HG02852 (cell line): ENCODE measurements at regions not wholly inside any gene's neighbourhood (a gene's known extent, or its start where the extent isn't known, plus 50 kb on each side); places are given as distances from the start of the nearest gene placed in this dataset.

Experiments used
- ATAC-seq: cut with Tn5 transposase; IDR thresholded peaks from one replicate; pipeline ENCODE4 v1.9.1; 2021; ENCODE audit warnings: mild to moderate bottlenecking, moderate library complexity; ENCODE audit not compliant: unreplicated experiment

DNA sequence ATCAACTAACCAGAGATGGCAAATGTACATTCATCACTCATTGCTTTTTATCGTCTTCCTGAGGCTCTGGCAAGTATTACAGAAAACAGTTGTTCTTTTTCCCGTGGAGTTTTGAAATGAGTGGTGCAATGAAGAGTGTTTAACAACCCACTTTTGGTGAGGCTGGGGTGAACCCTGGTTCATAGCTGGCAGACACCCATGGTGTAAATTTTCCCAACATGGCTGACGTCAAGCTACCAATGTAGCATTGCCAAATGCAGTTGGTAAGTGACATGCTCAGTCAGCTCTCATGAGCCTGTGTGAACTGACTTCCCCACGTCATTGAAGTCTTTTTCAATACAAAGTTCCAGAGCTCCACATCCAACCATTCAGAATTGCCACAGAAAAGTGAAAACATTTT lies 386.2 kb downstream of the TMEM114 start:
- ATAC-seq = no peak

DNA sequence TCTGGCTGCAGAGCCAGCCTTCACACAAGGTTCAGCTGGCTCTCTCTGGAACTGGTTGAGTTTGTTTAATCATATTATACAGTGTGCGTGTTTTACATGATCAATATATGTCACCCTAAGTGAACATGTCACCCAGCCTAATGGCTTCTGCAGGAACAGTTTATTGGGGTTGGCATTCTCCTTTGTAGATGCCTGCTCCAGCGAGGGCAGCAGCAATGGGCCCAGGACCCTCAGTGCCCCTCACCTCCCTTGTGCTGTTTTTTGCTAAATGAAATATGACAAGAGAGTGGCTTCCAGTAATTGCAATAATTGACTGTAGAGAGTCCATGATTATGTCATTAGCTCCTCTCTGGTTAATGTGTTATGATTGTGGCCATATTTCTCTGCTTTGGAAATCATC lies 387.2 kb downstream of the TMEM114 start:
- no peak for ATAC-seq

DNA sequence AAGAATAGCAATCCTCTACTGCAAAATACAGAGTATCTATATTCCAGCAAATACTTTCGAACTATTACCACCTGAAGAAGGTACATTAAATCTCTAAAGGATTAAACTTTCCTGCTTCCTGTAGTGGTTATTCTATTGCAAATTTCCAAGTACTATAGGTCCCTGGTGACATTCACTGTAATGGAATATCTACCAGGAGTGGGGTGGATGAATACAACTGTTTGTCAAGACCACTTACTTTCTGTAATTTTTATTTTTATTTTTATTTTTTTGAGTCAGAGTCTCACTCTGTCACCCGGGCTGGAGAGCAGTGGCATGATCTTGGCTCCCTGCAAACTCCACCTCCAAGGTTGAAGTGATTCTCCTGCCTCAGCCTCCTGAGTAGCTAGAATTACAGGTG lies 389.5 kb downstream of the TMEM114 start:
- no peak for ATAC-seq

DNA sequence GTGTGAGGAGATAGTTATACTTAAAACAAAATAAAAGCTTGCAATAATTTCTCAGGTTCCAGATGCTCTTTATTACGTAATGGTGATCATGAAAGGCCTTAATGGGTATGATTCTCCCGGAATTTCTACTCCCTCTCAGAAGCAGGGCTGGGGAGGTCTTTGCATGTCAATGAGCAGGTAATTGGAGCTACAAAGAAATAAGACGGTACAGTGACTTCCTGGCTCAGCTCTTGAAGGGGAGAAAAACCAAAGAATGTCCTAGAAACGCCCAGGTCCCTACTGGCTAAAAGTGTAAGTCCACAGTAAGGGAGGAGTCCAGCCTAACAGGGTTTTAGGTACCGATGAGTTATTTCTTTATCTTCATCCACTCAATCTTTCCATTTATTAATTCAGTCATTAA lies 390.9 kb downstream of the TMEM114 start:
- no peak for ATAC-seq

DNA sequence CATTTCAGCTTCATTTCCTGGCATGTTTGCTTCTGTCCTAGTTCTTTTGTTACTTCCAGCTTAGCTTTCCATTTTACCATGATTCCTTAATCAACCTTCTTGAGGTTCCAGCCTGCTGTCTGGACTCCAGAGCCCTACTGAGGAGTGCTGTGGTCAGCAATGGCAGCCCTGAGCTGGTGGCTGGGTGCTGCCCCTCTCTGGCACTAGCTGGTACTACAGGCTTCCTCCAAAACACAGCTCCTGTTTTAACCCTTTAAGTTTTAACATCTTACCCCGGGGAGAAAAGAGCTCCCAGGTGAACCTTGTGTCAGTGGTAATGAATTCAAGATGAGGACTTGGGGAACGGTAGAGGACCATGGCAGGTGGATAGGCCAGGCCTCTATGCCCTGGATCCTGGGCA lies 395.5 kb downstream of the TMEM114 start:
- no peak for ATAC-seq

DNA sequence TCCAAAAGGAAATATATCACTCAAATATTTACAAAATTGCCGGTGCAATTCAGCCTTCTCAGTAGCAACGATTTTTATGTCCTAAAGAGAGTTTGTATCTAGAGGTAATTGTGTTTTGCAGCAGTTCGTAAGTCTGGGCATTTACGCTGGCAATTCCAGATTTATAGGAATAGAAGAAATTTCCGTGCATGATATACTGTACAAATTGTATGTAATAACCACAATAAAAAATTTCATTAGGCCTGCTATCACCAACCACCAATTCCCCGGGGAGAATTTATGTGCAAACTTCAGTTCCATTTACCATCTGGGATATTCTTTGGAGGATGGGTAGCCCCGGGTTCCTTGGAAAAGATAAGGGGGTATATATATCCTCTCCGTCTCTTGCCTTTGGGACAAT lies 401.5 kb downstream of the TMEM114 start:
- no peak for ATAC-seq

DNA sequence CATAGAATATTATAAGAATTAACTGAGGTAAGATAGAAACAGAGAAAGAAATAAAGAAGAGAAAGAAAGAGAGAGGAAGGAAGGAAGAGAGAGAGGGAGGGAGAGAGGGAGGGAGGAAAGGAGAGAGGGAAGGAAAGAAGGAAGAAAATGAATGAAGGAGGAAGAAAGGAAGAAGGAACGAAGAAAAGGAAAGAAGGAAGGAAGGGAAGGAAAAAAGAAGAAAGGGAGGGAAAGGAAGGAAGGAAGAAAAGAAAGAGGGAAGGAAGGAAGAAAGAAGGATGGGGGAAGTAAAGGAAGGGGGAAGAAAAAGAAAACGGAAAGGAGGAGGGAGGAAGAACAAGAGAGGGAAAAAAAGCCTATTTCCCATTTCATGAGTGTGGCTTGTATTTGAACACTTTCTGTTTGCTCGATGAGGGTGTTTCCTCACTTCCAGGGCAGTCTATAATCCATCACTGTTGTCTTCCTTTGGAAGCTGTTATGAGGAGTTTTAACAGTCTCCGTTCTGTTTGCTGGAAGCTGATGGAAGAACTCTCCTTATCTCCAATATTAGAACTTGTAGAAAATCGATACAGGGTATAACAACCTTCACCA lies 402.4 kb downstream of the TMEM114 start:
- no peak for ATAC-seq

DNA sequence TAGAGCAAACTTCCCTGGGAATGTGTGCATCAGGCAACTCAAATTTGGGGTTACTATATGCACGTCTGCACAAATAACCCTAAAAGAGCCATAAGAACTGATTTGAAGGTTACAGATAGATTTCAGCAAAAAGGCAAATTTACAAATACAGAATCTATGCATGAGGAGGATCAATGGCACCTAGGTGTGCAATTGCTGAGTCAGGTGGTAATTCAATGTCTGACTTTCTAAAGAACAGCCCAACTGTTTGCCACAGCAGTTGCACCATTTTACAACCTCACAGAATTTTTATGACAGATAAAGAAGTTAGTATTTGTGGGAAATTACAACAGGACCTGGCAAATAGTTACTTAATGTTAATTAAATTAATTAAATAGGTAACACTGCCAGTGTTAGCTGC lies 405.5 kb downstream of the TMEM114 start:
- ATAC-seq = no peak

DNA sequence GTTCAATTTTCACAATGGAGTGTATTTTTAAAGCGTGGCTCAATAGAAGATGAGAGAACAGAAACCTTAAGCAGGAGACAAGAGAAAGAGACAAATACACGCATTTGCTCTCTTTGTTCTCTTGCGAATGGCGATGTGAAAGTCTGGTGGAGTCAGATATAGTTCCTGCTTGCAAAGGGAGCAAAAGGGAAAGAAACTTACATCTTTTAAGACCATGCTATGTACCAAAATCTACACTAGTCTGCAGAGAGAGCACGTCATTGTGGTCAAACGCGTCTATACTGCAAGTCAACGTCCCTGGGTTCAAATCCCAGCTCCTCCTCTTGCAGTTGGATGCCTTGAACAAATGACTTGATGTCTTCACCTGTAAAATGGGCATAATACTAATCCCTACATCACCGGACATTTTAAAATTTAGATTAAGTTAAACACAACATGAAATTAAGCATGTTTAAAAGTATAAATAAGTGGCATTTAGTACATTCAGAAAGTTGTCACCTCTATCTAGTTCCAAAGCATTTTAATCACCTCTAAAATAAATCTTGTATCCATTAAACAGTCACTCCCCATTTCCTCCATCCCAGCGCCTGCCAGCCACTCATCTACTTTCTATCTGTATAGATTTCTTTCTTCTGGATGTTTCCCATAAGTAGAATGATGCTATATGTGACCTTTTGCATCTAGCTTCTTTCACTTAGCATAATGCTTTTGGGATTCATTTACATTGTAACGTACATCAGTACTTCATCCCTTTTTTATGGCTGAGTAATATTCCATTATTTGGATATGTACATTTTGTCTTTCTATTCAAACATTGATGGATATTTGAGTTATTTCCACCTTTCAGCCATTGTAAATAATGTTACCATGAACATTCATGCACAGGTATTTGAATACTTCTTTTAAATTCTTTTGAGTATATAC lies 406.9 kb downstream of the TMEM114 start:
- no peak for ATAC-seq

DNA sequence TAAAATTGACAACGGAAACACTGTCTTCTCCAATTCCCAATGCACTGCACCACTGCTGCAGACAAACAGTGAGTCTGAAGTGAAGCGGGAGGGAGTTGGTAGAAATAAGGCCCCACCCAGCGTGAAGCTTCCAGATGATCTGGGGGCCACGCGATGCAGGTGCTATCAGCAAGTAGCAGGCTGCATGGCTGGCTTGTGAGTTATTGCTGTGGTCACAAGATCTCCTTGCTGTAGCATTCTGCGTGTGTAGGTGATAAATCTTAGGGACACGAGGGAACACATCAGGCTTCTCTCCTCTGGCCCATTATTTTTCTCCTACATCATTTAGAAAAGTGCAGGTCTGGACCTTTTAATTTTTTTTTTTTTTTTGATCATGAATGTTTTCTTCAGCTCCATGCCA lies 407.6 kb downstream of the TMEM114 start:
- ATAC-seq = no peak

DNA sequence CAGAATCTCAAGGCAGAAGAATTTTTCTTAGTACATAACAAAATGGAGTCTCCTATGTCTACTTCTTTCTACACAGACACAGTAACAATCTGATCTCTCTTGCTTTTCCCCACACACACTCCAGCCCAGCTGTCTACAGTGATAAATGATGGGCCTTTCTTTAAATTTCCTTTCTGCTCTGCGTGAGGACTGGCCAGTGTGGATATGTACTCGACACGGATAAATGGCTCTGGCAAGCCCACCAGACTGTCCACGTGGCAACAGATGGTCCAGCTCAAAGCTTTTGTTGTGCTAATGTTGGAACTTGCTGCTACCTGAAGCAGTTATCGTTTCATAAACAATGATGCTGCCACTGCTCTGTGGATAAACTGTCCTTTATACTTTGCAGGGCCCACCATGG lies 410.7 kb downstream of the TMEM114 start:
- ATAC-seq = no peak

DNA sequence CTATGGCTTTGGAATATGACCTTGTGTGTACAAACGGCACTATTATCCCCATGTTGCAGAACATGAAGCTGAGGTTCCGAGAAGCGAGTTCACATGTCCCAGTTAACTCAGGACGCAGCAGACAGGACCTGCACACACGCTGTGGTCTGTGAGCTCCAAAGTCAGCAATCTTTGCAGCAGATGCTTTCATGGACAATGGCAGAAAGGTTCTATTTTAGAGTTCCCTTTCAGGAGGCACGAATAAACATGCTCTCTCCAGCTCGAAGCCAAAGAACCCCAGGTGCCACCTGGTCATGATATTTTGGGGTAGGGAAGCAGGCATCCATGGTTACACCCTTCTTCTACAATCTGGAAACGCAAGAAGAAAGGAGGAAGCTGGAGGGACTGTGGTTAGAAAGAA lies 412.0 kb downstream of the TMEM114 start:
- ATAC-seq = no peak

DNA sequence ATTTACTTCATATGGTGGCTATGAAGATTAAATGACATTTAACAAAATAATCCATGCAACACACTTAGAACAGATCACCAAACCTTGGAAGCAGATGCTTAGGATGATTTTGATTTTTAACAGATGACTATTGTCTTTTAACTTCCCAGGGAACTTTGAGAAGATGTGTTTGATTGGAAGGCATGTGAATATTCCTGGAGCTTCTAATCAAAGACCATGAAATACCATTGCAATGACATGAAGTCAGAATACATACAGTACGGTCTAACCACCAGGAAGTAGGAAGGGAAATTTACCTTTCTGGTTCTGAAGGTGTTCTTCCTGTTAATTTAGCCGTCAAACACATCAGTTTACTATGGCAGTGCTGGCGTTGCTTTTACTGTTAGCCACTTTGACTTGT lies 414.9 kb downstream of the TMEM114 start:
- no peak for ATAC-seq

DNA sequence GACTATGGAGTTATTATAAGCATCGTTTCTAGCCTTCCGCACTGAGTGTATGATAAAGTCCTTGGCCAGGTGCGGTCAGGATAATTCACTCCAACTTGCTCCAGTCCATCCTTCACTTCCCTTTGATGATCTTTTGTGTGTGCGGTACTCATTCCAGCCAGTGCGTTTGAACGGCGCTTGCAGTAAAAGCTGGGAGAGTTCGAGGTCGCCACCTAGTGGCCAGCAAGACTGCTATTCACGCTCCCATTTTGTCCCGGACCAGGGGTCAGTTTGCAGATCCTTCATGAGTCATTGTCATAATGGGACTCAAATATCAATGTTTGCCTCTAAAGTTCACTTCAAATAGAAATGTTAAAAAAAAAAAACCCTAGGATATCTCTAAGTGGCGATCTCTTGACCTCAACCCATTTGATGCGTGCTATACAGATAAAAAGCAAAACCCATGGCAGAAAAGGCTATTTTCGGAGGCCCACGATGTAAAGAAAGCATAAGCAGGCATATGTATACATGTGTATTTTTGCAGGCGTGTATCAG lies 417.1 kb downstream of the TMEM114 start:
- ATAC-seq = no peak

DNA sequence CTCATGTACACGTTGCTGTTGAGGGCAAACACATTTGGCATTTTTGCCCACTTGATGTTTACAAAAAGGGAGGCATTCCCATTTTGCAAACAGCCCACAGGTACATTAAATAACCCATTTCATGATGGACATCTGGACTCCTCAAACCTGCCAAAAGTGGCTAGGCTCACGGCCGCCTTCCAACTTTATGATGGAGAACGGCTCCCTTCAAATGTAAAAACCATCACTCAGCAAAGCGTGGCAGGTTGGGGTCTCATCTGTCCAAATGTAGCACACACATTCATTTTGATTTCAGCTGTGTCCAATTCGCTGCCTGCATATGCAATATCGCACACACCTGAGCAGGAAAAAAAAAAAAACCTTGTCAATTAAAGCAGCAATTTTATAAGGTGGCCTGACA lies 417.8 kb downstream of the TMEM114 start:
- ATAC-seq = no peak

DNA sequence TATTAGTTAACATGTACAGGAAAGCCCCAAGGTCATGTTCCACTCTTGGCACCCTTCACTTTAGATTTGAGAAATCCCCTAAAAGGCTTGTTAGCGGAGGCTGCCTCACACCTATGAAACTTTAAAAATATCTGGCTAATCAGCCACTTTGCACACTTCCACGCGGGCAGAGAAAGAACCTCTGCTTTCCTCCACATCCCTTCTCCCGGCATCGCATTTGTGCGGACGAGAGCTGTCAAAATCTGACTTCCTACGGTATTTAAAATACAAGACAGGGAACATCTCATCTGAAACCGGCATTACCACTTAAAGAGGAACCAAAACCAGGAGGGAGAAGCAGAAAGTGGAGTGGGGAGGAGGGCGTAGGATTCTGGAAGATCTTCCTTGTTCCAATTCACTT lies 422.3 kb downstream of the TMEM114 start:
- ATAC-seq = no peak

DNA sequence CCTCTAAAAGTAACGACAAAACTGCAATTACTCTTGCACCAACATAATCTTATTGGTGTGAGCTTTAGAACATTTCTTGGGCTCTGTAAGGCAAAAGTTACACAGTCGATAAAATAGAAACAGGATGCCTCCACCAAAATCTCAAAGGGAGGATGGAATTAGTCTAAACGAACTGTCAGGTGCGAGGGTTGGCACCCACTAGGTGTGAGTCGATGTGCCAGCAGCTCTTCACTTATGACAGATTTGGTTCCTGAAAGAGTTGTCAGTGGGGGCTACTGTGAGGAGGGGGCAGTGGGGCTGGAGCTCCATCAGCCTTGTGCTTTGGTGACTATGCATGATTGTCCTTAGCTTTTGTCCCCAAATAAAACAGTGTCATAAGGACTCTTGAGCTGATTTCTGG lies 422.9 kb downstream of the TMEM114 start:
- ATAC-seq = no peak

DNA sequence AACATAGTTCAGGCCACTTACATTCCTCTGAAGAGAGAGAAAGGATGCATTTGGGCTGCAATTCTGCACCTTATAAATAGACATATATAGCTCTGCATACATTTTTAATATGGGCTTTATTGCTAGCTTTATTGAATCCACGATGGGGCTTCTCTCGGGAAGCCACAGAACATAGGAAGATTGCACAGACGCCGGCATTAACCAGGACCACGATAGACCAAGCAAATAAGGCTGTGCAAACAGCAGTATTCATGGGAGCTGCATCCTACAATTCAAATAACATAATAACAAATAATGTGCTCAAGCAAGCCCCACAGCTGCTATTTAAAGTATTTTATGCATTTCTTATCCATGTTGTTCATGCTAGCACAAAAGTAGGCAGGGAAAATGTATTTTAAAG lies 432.3 kb downstream of the TMEM114 start:
- ATAC-seq = no peak

DNA sequence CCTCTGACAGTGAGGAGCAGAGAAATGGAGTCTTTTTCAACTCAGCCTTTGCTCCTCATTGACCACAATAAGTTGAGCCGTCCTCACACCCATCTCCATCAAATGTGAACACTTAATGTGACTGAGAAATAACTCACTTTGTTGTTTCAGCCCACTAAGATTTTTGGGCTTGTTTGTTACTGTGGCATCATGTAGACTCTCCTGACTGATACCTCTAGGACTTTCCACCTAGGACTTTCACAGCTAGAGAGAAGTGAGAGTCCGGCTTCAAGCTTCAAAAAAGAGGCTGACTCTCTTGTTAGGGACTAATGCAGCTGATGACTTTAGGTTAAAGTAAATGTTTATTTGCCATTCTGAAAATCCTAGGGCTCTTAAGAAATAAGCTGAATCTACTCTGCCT lies 435.0 kb downstream of the TMEM114 start:
- no peak for ATAC-seq

DNA sequence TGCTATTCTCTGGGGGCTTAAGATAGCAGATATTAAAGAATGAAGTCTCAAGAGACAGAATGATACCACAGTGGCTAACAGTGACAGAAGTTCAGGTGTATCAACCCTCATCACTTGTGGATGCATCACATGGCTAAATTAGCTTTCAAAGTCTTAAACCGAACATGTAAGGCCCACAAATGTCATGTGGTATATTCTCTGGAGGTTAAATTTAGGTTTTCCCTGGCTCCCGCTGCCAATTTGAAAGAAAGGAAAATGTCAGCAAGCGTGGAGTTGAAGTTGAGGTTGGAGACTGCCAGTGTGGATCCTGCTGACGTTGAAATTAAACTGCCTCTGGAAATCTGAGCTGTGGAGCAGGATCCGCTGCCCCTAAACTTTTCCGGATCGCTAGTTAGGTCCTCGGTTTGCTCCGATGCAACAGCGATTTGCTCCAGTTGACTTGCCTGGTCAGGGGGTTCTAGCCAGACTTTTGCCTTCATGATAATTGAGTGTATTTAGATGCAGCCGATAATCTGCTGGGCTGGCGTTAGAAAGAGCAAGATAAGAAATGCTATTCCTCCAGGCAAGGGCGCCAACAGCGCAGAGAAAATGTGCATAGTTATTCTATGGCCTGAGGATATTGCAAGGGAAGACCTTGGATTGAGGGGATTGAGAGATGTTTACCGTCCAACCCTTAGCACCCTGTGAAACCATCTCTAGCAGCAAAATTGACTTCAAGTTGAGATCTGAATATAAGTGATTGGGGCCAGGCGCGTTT lies 443.9 kb downstream of the TMEM114 start:
- no peak for ATAC-seq

DNA sequence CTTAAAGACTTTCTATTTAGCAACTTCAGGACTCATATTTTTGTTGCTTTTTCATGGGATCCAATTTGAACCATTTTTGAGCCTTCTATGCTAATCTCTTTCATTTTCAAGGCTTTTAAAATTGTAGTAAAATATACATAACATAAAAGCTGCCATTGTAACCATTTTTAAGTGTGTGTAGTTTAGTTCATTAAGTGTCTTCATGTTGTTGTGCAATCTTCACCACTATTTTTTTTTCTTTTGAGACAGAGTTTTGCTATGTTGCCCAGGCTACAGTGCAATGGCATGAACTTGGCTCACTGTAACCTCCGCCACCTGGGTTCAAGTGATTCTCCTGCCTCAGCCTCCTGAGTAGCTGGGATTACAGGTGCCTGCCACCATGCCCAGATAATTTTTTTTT lies 451.6 kb downstream of the TMEM114 start:
- no peak for ATAC-seq

DNA sequence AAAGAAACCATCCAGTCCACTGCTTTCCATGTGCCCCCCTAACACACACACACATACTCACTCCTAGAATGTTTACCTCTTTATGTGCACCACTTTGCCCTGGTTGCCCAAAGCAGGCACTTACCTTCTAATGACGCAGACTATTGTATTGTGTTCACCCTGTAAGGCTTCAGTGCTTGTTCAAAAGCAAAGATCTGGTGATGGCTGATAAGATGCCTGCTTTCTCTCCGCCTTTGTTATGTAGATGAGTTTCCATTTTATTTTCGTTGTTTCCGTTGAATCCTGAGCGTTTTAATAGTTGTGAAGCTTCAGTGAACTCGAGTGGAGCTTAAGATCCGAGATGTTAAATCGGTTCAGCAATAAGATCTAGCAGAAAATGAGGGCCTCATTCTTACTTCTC lies 452.7 kb downstream of the TMEM114 start:
- ATAC-seq = no peak
